Uterus (tissue), 3 donors: ENCODE measurements at regions not wholly inside any gene's neighbourhood (a gene's known extent, or its start where the extent isn't known, plus 50 kb on each side); places are given as distances from the start of the nearest gene placed in this dataset.

ENCODE experiments used
- DNase-seq, 2 donors: peaks; one replicate each; pipeline ENCODE4 v3.0.0-alpha.2; 2019 to 2020
- H3K27ac ChIP-seq, 2 donors: fragments of 200-600 bp; sonication (generic); 1 replicate in 1 of 2; 2 replicates in 1 of 2; pipeline ENCODE4 v1.5.1; 2016 to 2018
- H3K27me3 ChIP-seq, 2 donors: fragments of 200-600 bp; sonication (generic); one replicate each; pipeline ENCODE4 v1.5.1; 2018 to 2019; ENCODE audit warnings: control low read depth in 1 of 2
- H3K36me3 ChIP-seq, 2 donors: fragments of 200-600 bp; sonication (generic); one replicate each; pipeline ENCODE4 v1.5.1; 2019; ENCODE audit warnings: control low read depth in 1 of 2
- H3K4me1 ChIP-seq, 2 donors: fragments of 200-600 bp; sonication (generic); one replicate each; pipeline ENCODE4 v1.5.1; 2018 to 2019; ENCODE audit warnings: control low read depth in 1 of 2
- H3K4me3 ChIP-seq, 2 donors: fragments of 200-600 bp; sonication (generic); 1 replicate in 1 of 2; 2 replicates in 1 of 2; pipeline ENCODE4 v1.5.1; 2018 to 2019; ENCODE audit warnings: mild to moderate bottlenecking in 1 of 2
- H3K9me3 ChIP-seq, 2 donors: fragments of 200-600 bp; sonication (generic); one replicate each; pipeline ENCODE4 v1.5.1; 2019; ENCODE audit warnings: control low read depth in 1 of 2
- POLR2A ChIP-seq, 2 donors: fragments of 450-650 bp; IDR thresholded peaks; one replicate each; pipeline ENCODE4 v1.6.1; 2016; ENCODE audit warnings: antibody characterized with exemption in 2 of 2, mild to moderate bottlenecking in 1 of 2, moderate library complexity in 1 of 2
- intact Hi-C: fragments of 100-400 bp; cut with DNase I; formaldehyde crosslinking; loops from one replicate; pipeline ENCODE4 v1.15.1; 2023; ENCODE audit warnings: low total_unique reads
- TF ChIP-seq, protein P1 (sequence below), 4 experiments: fragments of 200-600 bp in 2 of 4; fragments of 450-650 bp in 2 of 4; sonication (generic) in 2 of 4; IDR thresholded peaks; one replicate each; pipeline ENCODE4 v1.5.1; 2016 to 2019; ENCODE audit warnings: antibody characterized with exemption in 4 of 4, mild to moderate bottlenecking in 2 of 4, moderate library complexity in 1 of 4
- donor health status: DM: yes; HTN: yes; CAD: no.

DNA sequence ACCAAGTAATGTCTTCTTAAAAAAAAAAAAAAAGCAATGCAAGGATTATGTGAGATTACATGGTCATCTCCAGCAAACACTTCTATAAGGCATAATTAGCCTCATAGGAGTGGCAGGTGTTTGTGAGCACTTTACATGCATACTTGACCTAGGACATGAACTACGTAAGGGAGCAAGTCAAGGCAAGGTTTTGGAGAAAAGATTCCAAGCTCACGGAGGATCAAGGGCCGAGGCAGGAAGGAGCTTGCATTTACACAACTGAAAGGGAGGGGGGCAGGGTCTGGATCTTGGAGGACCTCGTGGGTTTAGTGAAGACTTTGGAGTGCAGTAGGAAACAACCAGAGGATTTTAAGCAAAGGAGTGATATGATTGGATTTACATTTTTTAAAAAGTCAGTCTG is 112.5 kb downstream of the CCER1 start:
- Histone ChIP-seq H3K27ac (no peak overlapping the region), H3K4me1 (no peaks in the 10 kb centered on the region), H3K36me3 (no peaks in the 10 kb centered on the region), H3K9me3 (no peaks in the 10 kb centered on the region), H3K27me3 (no peaks in the 10 kb centered on the region), H3K4me3 (no peak overlapping the region)
- intact Hi-C loops: no loop called here
- TF ChIP-seq, protein P1, sequence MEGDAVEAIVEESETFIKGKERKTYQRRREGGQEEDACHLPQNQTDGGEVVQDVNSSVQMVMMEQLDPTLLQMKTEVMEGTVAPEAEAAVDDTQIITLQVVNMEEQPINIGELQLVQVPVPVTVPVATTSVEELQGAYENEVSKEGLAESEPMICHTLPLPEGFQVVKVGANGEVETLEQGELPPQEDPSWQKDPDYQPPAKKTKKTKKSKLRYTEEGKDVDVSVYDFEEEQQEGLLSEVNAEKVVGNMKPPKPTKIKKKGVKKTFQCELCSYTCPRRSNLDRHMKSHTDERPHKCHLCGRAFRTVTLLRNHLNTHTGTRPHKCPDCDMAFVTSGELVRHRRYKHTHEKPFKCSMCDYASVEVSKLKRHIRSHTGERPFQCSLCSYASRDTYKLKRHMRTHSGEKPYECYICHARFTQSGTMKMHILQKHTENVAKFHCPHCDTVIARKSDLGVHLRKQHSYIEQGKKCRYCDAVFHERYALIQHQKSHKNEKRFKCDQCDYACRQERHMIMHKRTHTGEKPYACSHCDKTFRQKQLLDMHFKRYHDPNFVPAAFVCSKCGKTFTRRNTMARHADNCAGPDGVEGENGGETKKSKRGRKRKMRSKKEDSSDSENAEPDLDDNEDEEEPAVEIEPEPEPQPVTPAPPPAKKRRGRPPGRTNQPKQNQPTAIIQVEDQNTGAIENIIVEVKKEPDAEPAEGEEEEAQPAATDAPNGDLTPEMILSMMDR (IDR thresholded peaks at IDR 0.05): no peak
- TF ChIP-seq POLR2A (IDR thresholded peaks at IDR 0.05): no peak
- DNase-seq: no peak

DNA sequence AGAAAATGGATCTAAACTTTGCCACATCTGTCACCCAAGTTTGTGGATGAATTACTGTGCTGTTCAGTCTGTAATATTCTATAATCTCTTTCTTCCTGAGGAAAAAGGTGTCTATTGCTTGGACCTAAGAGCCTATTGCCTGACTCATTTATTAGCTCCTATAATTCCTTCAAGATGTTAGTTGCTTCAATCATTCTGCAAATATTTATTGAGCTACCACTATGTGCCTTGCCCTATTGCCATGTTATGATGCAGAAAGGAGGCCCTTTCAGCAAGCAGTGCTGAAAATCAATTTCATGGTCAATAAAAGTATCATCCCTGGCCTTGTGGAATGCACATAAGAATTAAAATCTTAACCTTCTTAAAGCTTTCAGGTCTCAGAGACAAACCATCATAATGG is 113.6 kb downstream of the CCER1 start:
- H3K4me1 ChIP-seq: no peaks in the 10 kb centered on the region
- no peaks in the 10 kb centered on the region for H3K27me3 ChIP-seq
- intact Hi-C loops: no loop called here
- H3K4me3 ChIP-seq: no peak overlapping the region
- no peaks in the 10 kb centered on the region for H3K36me3 ChIP-seq
- TF ChIP-seq, protein P1 (IDR thresholded peaks at IDR 0.05): no peak
- TF ChIP-seq POLR2A (IDR thresholded peaks at IDR 0.05): no peak
- no peak overlapping the region for H3K27ac ChIP-seq
- H3K9me3 ChIP-seq: no peaks in the 10 kb centered on the region
- DNase-seq: no peak

DNA sequence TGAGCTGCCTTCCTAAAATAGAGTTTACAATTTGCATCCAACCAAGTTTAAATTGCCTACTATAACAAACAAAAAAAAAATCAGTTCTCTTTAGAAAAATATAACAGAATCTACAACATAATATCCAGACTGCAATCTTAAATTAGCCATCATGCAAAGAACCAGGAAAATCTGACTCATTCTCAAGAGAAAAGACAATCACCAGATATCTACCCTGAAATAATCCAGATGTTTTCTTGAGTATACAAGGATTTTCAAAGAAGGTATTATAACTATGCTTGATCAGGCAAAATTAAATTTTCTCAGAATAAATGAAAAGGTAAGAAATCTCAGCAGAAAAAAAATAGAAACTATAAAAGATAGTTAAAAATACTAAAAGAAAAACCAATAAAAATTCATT is 115.6 kb downstream of the CCER1 start:
- Histone ChIP-seq H3K27ac (no peak overlapping the region), H3K9me3 (no peaks in the 10 kb centered on the region), H3K27me3 (no peaks in the 10 kb centered on the region), H3K36me3 (no peaks in the 10 kb centered on the region), H3K4me1 (no peaks in the 10 kb centered on the region), H3K4me3 (no peak overlapping the region)
- TF ChIP-seq, protein P1 (IDR thresholded peaks at IDR 0.05): no peak
- no peak for TF ChIP-seq POLR2A (IDR thresholded peaks at IDR 0.05)
- no peak for DNase-seq
- intact Hi-C loops: no loop called here

DNA sequence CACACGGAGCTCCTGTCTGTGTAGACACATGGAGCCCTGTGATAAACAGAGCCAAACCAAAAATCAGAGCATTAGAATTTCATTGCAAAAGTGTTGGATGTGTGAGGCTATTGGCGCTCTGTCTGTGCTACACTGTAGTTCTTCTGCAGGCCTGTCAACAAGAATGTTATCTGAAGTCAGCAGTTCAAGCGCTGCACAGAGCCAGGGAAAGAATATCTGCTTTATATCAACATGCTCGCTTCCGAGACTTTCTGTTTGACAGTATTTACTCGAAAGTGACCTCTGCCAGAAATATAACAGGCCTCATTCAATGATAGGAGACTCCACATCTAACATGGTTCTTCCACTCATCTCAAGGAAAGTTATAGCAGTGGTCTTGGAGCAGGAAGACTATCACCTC is 118.3 kb downstream of the CCER1 start:
- H3K9me3 ChIP-seq: no peaks in the 10 kb centered on the region
- H3K4me3 ChIP-seq: no peak overlapping the region
- TF ChIP-seq, protein P1 (IDR thresholded peaks at IDR 0.05): no peak
- TF ChIP-seq POLR2A (IDR thresholded peaks at IDR 0.05): no peak
- intact Hi-C loops: no loop called here
- no peak overlapping the region for H3K27ac ChIP-seq
- H3K27me3 ChIP-seq: no peaks in the 10 kb centered on the region
- peak in 1 of 2 donors; percentile 16 for DNase-seq
- no peaks in the 10 kb centered on the region for H3K4me1 ChIP-seq
- no peaks in the 10 kb centered on the region for H3K36me3 ChIP-seq

DNA sequence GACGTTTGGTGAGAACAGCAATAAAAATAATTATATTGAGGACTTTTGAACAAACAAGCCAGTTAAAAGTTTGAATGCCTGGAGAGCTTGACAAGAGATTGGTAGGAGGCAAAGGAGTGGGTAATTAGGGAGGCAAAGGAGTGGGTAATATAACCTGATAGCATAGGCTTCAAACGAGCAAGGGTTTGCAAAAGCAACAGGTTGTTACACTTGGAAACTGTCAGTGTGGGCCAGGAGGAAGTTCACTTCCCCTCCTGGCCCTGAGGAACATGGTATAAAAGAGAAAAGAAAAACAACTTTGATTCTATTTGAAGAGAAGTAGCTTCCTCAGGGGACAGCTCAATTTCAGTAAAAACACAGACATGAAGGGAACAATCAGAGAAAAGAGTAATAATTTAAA is 121.7 kb downstream of the CCER1 start:
- intact Hi-C loops: no loop called here

More for the DNA sequence above, 121.7 kb downstream of the CCER1 start:
- TF ChIP-seq, protein P1 (IDR thresholded peaks at IDR 0.05): no peak
- no peak for TF ChIP-seq POLR2A (IDR thresholded peaks at IDR 0.05)
- Histone ChIP-seq H3K36me3 (no peaks in the 10 kb centered on the region), H3K27ac (no peak overlapping the region), H3K4me1 (no peaks in the 10 kb centered on the region), H3K27me3 (no peaks in the 10 kb centered on the region), H3K9me3 (no peaks in the 10 kb centered on the region), H3K4me3 (no peak overlapping the region)
- DNase-seq: no peak
